SJCRH30 (cell line): ENCODE measurements at regions not wholly inside any gene's neighbourhood (a gene's known extent, or its start where the extent isn't known, plus 50 kb on each side); places are given as distances from the start of the nearest gene placed in this dataset.

Experiments
- DNase-seq, 2 experiments: peaks; one replicate each; pipeline ENCODE4 v3.0.0-alpha.2; 2015 to 2020
- H3K27ac ChIP-seq: fragments of 250-450 bp; sonication (Bioruptor Pico); 2 replicates; pipeline ENCODE4 v1.5.1; 2020; ENCODE audit warnings: mild to moderate bottlenecking, moderate library complexity
- H3K27me3 ChIP-seq: fragments of 250-450 bp; sonication (Bioruptor Pico); 2 replicates; pipeline ENCODE4 v1.5.1; 2020; ENCODE audit warnings: mild to moderate bottlenecking, moderate library complexity
- H3K36me3 ChIP-seq: fragments of 250-450 bp; sonication (Bioruptor Pico); 2 replicates; pipeline ENCODE4 v1.5.1; 2020; ENCODE audit warnings: mild to moderate bottlenecking, moderate library complexity
- H3K4me1 ChIP-seq: fragments of 250-450 bp; sonication (Bioruptor Pico); 2 replicates; pipeline ENCODE4 v1.5.1; 2020; ENCODE audit warnings: mild to moderate bottlenecking, moderate library complexity
- H3K4me3 ChIP-seq: fragments of 250-450 bp; sonication (Bioruptor Pico); 2 replicates; pipeline ENCODE4 v1.5.1; 2020; ENCODE audit warnings: mild to moderate bottlenecking, moderate library complexity
- H3K9me3 ChIP-seq: fragments of 250-450 bp; sonication (Bioruptor Pico); replicated peaks from 2 replicates; pipeline ENCODE4 v1.5.1; 2020; ENCODE audit warnings: mild to moderate bottlenecking, moderate library complexity

- no peak overlapping the region for H3K27ac ChIP-seq
- H3K4me3 ChIP-seq: no peak overlapping the region
- H3K9me3 ChIP-seq: no peaks in the 10 kb centered on the region
- no peaks in the 10 kb centered on the region for H3K27me3 ChIP-seq
- H3K36me3 ChIP-seq: no peaks in the 10 kb centered on the region
- H3K4me1 ChIP-seq: no peaks in the 10 kb centered on the region
- no peak for DNase-seq
Observed at GRCh38 chr16:54517181-54517580, 230.6 kb upstream of the IRX3 start.

- no peak for DNase-seq
- no peak overlapping the region for H3K27ac ChIP-seq
- H3K27me3 ChIP-seq: peaks cover 7% of the 10 kb centered on the region; the same call in 1 of the 2 replicates
- no peak overlapping the region for H3K4me3 ChIP-seq
- no peaks in the 10 kb centered on the region for H3K36me3 ChIP-seq
- no peaks in the 10 kb centered on the region for H3K9me3 ChIP-seq
- no peaks in the 10 kb centered on the region for H3K4me1 ChIP-seq
Observed at GRCh38 chr16:54512467-54512995, 225.9 kb upstream of the IRX3 start.

DNA sequence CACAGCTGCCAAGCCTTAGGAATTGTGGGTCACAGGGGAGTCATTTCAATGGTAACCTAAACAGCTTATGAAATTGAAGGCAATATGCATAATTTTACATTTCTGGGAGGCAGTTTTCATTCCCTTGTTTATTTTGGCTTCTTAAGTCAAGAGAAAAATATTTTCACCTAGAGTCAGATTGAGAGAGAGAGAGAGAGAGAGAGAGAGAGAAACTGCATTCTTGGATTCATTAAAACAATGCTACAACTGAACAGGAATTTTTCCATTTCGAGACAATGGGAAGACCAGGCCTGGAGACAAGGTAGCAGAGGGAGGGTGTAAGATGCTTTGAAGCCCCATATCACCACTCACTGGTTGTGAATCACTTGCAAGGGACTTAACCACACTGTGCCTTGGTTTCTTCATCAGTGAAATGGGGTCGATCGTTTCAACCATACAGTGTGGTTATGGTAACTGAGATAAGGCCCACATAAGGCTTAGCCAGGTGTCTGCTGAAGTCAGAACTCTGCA, 224.7 kb upstream of the IRX3 start:
- Histone ChIP-seq H3K36me3 (no peaks in the 10 kb centered on the region), H3K27ac (no peak overlapping the region), H3K4me1 (no peaks in the 10 kb centered on the region), H3K27me3 (peaks cover 9% of the 10 kb centered on the region), H3K4me3 (no peak overlapping the region), H3K9me3 (no peaks in the 10 kb centered on the region)
- no peak for DNase-seq

GRCh38 chr16:54510685-54511221, 224.2 kb upstream of the IRX3 start:
- Histone ChIP-seq H3K4me1 (no peaks in the 10 kb centered on the region), H3K27ac (no peak overlapping the region), H3K9me3 (no peaks in the 10 kb centered on the region), H3K27me3 (peaks cover 14% of the 10 kb centered on the region), H3K4me3 (no peak overlapping the region), H3K36me3 (no peaks in the 10 kb centered on the region)
- no peak for DNase-seq

- H3K27ac ChIP-seq: no peak overlapping the region
- H3K4me1 ChIP-seq: no peaks in the 10 kb centered on the region
- H3K36me3 ChIP-seq: no peaks in the 10 kb centered on the region
- H3K9me3 ChIP-seq: no peaks in the 10 kb centered on the region
- peaks cover 15% of the 10 kb centered on the region for H3K27me3 ChIP-seq
- H3K4me3 ChIP-seq: no peak overlapping the region
- no peak for DNase-seq
Observed at GRCh38 chr16:54509456-54509855, 222.9 kb upstream of the IRX3 start.

- Histone ChIP-seq H3K9me3 (no peaks in the 10 kb centered on the region), H3K4me3 (no peak overlapping the region), H3K4me1 (no peaks in the 10 kb centered on the region), H3K36me3 (no peaks in the 10 kb centered on the region), H3K27ac (no peak overlapping the region), H3K27me3 (peaks cover 15% of the 10 kb centered on the region)
- DNase-seq: no peak
Observed at GRCh38 chr16:54508351-54508750, 221.8 kb upstream of the IRX3 start.

DNA sequence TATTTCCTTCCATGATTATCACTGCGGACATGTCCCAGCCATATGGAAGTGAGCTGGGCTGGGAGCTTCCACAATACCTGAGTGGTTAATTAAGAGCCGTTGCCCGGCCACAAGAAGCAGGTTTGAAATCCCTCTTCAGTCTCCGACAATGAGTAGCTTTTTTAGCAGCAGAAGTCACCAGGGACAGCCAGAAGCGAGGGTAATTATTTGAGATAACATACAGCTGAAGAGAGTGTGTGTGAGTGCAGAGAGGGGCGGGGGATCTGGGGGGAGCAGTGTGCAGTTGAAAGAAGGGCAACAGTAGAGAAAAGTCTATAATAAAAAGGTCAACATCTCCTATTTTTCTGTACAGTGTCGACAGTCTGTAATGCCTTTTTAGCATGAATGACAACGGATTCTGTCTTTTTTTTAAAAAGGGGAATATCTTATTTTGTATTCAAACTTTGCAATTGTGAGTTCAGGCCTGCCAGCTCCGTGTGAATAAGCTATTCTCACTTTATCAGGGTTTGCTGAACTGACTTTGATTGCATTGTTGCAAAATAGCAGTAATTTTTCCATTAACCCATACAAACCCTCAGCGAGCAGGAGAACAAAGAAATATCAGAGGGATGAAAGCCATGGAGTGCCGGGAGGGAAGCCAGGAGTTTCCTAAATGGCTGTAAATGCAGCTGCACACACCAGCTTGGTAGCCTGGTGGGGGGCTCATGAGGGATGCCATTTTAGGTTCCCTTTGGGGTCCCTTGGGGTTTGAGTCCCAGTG, 220.3 kb upstream of the IRX3 start:
- no peaks in the 10 kb centered on the region for H3K9me3 ChIP-seq
- peaks cover 15% of the 10 kb centered on the region for H3K27me3 ChIP-seq
- H3K27ac ChIP-seq: no peak overlapping the region
- H3K36me3 ChIP-seq: no peaks in the 10 kb centered on the region
- no peak overlapping the region for H3K4me3 ChIP-seq
- no peak for DNase-seq
- H3K4me1 ChIP-seq: no peaks in the 10 kb centered on the region

DNA sequence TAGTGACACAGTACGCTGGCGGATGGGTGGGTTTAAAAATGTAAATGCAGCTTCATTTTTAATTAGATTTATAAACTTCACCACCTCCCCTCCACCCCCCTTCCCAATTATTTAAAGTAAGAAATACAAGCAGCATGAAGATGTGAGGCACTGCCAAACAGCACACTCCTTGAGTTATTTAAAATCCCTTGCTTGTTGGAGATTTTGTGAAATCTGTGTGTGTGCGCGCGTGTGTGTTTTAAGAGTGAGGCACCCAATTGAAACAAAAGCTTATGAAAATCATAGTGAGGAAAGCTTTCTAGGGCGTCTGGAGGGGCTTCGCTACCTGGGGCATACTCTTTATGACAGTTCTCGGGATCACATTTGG, 219.6 kb upstream of the IRX3 start:
- no peaks in the 10 kb centered on the region for H3K36me3 ChIP-seq

GRCh38 chr16:54505549-54506213, 219.1 kb upstream of the IRX3 start:
- H3K9me3 ChIP-seq: no peaks in the 10 kb centered on the region

More for the DNA sequence above, 219.6 kb upstream of the IRX3 start:
- Histone ChIP-seq H3K4me3 (no peak overlapping the region), H3K27me3 (peaks cover 15% of the 10 kb centered on the region), H3K4me1 (no peaks in the 10 kb centered on the region), H3K9me3 (no peaks in the 10 kb centered on the region), H3K27ac (no peak overlapping the region)
- no peak for DNase-seq

DNA sequence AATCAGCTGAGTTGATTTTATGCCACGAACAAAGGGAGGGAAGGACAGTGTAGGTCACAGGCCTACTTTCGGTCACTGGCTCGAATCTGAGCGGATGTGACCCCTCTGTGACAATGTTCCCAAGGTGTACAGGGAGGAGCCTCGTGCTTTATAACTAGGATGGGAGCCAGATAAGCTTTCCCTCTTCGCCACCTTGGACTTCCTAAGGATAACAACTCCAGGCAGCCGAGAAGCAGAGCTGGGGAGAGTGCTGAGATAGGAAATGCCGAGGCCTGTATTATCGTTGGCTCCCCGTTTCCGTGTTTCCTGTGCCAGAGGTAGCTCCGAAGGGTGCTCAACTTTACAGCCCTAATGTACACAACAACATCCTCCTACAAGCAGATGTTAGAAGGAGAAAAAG, 217.8 kb upstream of the IRX3 start:
- Histone ChIP-seq H3K9me3 (no peaks in the 10 kb centered on the region), H3K27ac (no peak overlapping the region), H3K4me1 (no peaks in the 10 kb centered on the region), H3K36me3 (no peaks in the 10 kb centered on the region), H3K27me3 (peaks cover 11% of the 10 kb centered on the region), H3K4me3 (no peak overlapping the region)
- no peak for DNase-seq

More at GRCh38 chr16:54505549-54506213, 219.1 kb upstream of the IRX3 start:
- no peaks in the 10 kb centered on the region for H3K4me1 ChIP-seq
- H3K4me3 ChIP-seq: no peak overlapping the region
- no peak for DNase-seq
- H3K27me3 ChIP-seq: peaks cover 15% of the 10 kb centered on the region
- no peak overlapping the region for H3K27ac ChIP-seq
- H3K36me3 ChIP-seq: no peaks in the 10 kb centered on the region

DNA sequence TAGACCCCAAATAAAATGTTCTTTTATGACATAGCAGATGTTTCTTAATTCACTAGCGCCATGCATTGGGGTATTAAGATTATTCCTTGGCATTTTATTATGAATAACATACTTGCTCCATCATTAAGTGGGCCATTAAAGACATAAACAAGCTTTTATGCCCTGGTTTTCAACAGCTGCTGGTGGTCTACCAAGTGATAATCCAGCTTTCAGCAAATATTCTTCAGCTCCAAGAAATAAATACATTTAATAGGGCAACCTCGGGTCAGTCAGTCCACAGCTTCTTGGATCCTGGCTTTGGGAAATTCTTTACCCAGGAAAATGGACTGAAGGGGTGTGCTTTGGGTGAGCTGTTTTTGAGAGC, 217.3 kb upstream of the IRX3 start:
- H3K4me1 ChIP-seq: no peaks in the 10 kb centered on the region
- H3K27me3 ChIP-seq: peaks cover 8% of the 10 kb centered on the region; the same call in 1 of the 2 replicates
- no peak overlapping the region for H3K27ac ChIP-seq
- DNase-seq: no peak
- H3K9me3 ChIP-seq: no peaks in the 10 kb centered on the region
- no peak overlapping the region for H3K4me3 ChIP-seq
- H3K36me3 ChIP-seq: no peaks in the 10 kb centered on the region

GRCh38 chr16:54503011-54503855, 216.6 kb upstream of the IRX3 start:
- no peaks in the 10 kb centered on the region for H3K36me3 ChIP-seq
- H3K4me1 ChIP-seq: no peaks in the 10 kb centered on the region
- H3K27ac ChIP-seq: no peak overlapping the region
- DNase-seq: no peak
- H3K4me3 ChIP-seq: no peak overlapping the region
- H3K9me3 ChIP-seq: no peaks in the 10 kb centered on the region
- peaks cover 8% of the 10 kb centered on the region; the same call in 1 of the 2 replicates for H3K27me3 ChIP-seq

- no peak for DNase-seq
- Histone ChIP-seq H3K4me3 (no peak overlapping the region), H3K27me3 (peaks cover 8% of the 10 kb centered on the region; the same call in 1 of the 2 replicates), H3K9me3 (no peaks in the 10 kb centered on the region), H3K27ac (no peak overlapping the region), H3K36me3 (no peaks in the 10 kb centered on the region), H3K4me1 (no peaks in the 10 kb centered on the region)
Observed at GRCh38 chr16:54501797-54502196, 215.2 kb upstream of the IRX3 start.

DNA sequence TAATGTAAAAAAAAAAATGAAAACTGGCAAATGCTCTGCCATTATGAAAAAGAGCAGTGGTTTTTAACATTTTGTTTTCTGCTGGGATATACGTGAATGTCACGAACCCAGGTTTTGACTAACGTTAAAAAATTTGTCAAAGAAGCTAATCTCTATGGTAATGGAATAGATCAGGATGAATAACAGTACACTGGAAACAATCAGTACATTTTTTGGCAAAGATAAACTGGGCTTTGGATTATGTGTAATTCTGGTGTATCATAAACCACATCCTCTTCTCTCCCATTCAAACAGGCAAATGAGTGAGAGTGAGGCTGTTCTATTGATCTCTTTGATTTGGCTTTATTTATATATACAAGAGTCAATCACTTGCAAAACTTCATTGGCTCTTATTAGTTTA, 207.0 kb upstream of the IRX3 start:
- H3K27ac ChIP-seq: no peak overlapping the region
- no peaks in the 10 kb centered on the region for H3K4me1 ChIP-seq
- DNase-seq: no peak

More for the DNA sequence above, 207.0 kb upstream of the IRX3 start:
- no peak overlapping the region for H3K4me3 ChIP-seq
- no peaks in the 10 kb centered on the region for H3K9me3 ChIP-seq
- H3K36me3 ChIP-seq: no peaks in the 10 kb centered on the region
- no peaks in the 10 kb centered on the region for H3K27me3 ChIP-seq
